ENCODE measurements at regions not wholly inside any gene's neighbourhood (a gene's known extent, or its start where the extent isn't known, plus 50 kb on each side); places are given as distances from the start of the nearest gene placed in this dataset.

DNA sequence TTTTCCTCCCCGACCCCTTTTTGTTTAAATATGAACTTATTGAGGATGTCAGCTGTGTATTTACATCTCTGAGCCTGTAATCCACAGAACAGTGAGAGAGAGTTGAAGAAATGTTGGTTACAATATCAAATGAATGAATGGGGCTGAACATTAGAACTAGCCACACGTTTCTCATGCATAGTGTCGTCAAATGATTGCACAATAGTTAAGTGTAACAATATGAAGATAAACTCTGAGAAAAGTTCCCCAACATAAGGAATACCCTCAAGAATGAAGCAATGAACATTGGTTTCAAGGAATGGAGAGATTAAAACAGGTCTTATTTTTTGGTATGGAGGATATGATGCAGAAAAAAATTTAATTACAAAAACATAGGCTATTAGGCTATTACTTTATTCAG, 100.5 kb upstream of the DTNBP1 start:
- peaks cover 8% of the 10 kb centered on the region for H3K4me1 Mint-ChIP-seq (ENCODE audit: low read depth, unreplicated experiment)
- no peak overlapping the region for H3K27ac Mint-ChIP-seq (ENCODE audit: unreplicated experiment)
- DNase-seq = no peak
- no peaks in the 10 kb centered on the region for H3K9me3 Mint-ChIP-seq (ENCODE audit: unreplicated experiment)
- Histone ChIP-seq H3K4me3 (ENCODE audit: low read depth, low read length) (no peak overlapping the region), H3K4me1 (peaks cover 6% of the 10 kb centered on the region; the same call in 1 of the 2 replicates), H3K36me3 (ENCODE audit: control insufficient read depth, insufficient read depth, low read length) (no peaks in the 10 kb centered on the region), H3K27me3 (replicated peaks; ENCODE audit: control insufficient read depth, insufficient read depth, low read length) (no peaks in the 10 kb centered on the region; the same call in 1 of the 2 replicates), H3K9me3 (no peaks in the 10 kb centered on the region)
- no peak overlapping the region for H3K4me3 Mint-ChIP-seq (ENCODE audit: unreplicated experiment)
- intact Hi-C loops (cut with micrococcal nuclease; ENCODE audit: unreplicated experiment) = no loop called here
- TF ChIP-seq, protein P1, sequence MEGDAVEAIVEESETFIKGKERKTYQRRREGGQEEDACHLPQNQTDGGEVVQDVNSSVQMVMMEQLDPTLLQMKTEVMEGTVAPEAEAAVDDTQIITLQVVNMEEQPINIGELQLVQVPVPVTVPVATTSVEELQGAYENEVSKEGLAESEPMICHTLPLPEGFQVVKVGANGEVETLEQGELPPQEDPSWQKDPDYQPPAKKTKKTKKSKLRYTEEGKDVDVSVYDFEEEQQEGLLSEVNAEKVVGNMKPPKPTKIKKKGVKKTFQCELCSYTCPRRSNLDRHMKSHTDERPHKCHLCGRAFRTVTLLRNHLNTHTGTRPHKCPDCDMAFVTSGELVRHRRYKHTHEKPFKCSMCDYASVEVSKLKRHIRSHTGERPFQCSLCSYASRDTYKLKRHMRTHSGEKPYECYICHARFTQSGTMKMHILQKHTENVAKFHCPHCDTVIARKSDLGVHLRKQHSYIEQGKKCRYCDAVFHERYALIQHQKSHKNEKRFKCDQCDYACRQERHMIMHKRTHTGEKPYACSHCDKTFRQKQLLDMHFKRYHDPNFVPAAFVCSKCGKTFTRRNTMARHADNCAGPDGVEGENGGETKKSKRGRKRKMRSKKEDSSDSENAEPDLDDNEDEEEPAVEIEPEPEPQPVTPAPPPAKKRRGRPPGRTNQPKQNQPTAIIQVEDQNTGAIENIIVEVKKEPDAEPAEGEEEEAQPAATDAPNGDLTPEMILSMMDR (IDR thresholded peaks at IDR 0.05; ENCODE audit: insufficient read depth in 1 of 2, low read depth in 1 of 2, low read length in 1 of 2, severe bottlenecking in 1 of 2, unreplicated experiment in 1 of 2) = no peak
- CTCF ChIA-PET = no interaction called here
- POLR2A ChIA-PET = no interaction called here
- no peaks in the 10 kb centered on the region for H3K36me3 Mint-ChIP-seq (ENCODE audit: insufficient read depth, unreplicated experiment)
- BruUV-seq (replicated peaks) = no TSS peak
- H3K27me3 Mint-ChIP-seq (ENCODE audit: insufficient read depth, unreplicated experiment) = no peaks in the 10 kb centered on the region

DNA sequence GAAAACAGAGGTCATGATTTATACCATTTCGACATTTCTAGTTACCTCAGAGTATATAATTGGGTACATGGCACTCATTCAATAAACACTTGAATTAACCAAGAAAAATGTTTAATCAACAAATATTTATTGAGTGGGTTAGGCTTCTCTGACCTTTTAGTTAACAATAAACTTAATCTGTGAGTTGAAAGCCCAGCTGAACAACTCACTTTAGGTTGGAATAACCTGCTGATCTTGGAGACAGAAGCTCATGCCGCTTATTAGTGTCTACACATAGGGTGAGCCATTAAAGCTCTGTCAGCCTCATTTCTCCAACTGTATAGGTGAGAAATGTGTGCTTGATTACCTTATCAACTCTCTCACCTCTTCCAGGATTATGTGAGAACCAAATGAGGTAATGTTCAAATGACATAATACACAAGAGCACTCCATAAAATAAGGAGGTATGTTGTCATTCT, 98.2 kb upstream of the DTNBP1 start:
- no peak overlapping the region for H3K4me3 Mint-ChIP-seq (ENCODE audit: unreplicated experiment)
- no peak overlapping the region for H3K27ac Mint-ChIP-seq (ENCODE audit: unreplicated experiment)
- no peaks in the 10 kb centered on the region for H3K9me3 Mint-ChIP-seq (ENCODE audit: unreplicated experiment)
- BruUV-seq (replicated peaks) = no TSS peak
- DNase-seq = no peak
- peaks cover 8% of the 10 kb centered on the region for H3K4me1 Mint-ChIP-seq (ENCODE audit: low read depth, unreplicated experiment)
- TF ChIP-seq, protein P1 (IDR thresholded peaks at IDR 0.05; ENCODE audit: insufficient read depth in 1 of 2, low read depth in 1 of 2, low read length in 1 of 2, severe bottlenecking in 1 of 2, unreplicated experiment in 1 of 2) = no peak
- Histone ChIP-seq H3K4me1 (peaks cover 6% of the 10 kb centered on the region; the same call in 1 of the 2 replicates), H3K9me3 (no peaks in the 10 kb centered on the region), H3K27me3 (replicated peaks; ENCODE audit: control insufficient read depth, insufficient read depth, low read length) (no peaks in the 10 kb centered on the region; the same call in 1 of the 2 replicates), H3K4me3 (ENCODE audit: low read depth, low read length) (no peak overlapping the region), H3K36me3 (ENCODE audit: control insufficient read depth, insufficient read depth, low read length) (no peaks in the 10 kb centered on the region)
- ChIA-PET CTCF (no interaction called here), POLR2A (no interaction called here)
- intact Hi-C loops (cut with micrococcal nuclease; ENCODE audit: unreplicated experiment) = no loop called here
- H3K27me3 Mint-ChIP-seq (ENCODE audit: insufficient read depth, unreplicated experiment) = no peaks in the 10 kb centered on the region
- no peaks in the 10 kb centered on the region for H3K36me3 Mint-ChIP-seq (ENCODE audit: insufficient read depth, unreplicated experiment)

DNA sequence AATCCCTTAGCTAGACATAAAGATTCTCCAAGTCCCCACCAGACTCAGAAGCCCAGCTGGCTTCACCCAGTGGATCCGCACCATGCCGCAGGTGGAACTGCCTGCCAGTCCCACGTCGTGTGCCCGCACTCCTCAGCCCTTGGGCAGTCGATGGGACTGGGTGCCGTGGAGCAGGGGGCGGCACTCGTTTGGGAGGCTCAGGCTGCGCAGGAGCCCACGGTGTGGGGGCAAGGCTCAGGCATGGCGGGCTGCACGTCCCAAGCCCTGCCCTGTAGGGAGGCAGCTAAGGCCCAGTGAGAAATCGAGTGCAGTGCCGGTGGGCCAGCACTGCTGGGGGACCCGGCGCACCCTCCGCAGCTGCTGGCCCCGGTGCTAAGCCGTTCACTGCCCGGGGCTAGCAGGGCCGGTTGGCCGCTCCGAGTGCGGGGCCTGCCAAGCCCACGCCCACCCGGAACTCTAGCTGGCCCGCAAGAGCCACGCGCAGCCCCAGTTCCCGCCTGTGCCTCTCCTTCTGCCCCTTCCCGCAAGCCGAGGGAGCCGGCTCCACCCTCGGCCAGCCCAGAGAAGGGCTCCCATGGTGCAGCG, 95.9 kb upstream of the DTNBP1 start:
- H3K4me1 Mint-ChIP-seq (ENCODE audit: low read depth, unreplicated experiment) = no peaks in the 10 kb centered on the region
- Histone ChIP-seq H3K36me3 (ENCODE audit: control insufficient read depth, insufficient read depth, low read length) (no peaks in the 10 kb centered on the region), H3K4me1 (peaks cover 5% of the 10 kb centered on the region; the same call in 1 of the 2 replicates), H3K9me3 (no peaks in the 10 kb centered on the region), H3K27me3 (replicated peaks; ENCODE audit: control insufficient read depth, insufficient read depth, low read length) (no peaks in the 10 kb centered on the region; the same call in 1 of the 2 replicates), H3K4me3 (ENCODE audit: low read depth, low read length) (no peak overlapping the region)
- no peak overlapping the region for H3K4me3 Mint-ChIP-seq (ENCODE audit: unreplicated experiment)
- DNase-seq = no peak
- intact Hi-C loops (cut with micrococcal nuclease; ENCODE audit: unreplicated experiment) = no loop called here
- CTCF ChIA-PET = no interaction called here
- H3K27me3 Mint-ChIP-seq (ENCODE audit: insufficient read depth, unreplicated experiment) = no peaks in the 10 kb centered on the region
- no peaks in the 10 kb centered on the region for H3K36me3 Mint-ChIP-seq (ENCODE audit: insufficient read depth, unreplicated experiment)
- POLR2A ChIA-PET = no interaction called here
- H3K27ac Mint-ChIP-seq (ENCODE audit: unreplicated experiment) = no peak overlapping the region
- no peaks in the 10 kb centered on the region for H3K9me3 Mint-ChIP-seq (ENCODE audit: unreplicated experiment)
- no TSS peak for BruUV-seq (replicated peaks)
- TF ChIP-seq, protein P1 (IDR thresholded peaks at IDR 0.05; ENCODE audit: insufficient read depth in 1 of 2, low read depth in 1 of 2, low read length in 1 of 2, severe bottlenecking in 1 of 2, unreplicated experiment in 1 of 2) = no peak
